K562 (cell line): ENCODE measurements at regions not wholly inside any gene's neighbourhood (a gene's known extent, or its start where the extent isn't known, plus 50 kb on each side); places are given as distances from the start of the nearest gene placed in this dataset.

Experiments used
- CXXC5 ChIP-seq: fragments of 250-450 bp; sonication (Bioruptor Pico); IDR thresholded peaks from 2 replicates; pipeline ENCODE4 v1.8.0; 2022; ENCODE audit warnings: inconsistent platforms, mild to moderate bottlenecking, moderate library complexity
- EHMT2 ChIP-seq: fragments of 450-650 bp; IDR thresholded peaks from 2 replicates; pipeline ENCODE4 v1.6.1; 2018; ENCODE audit warnings: antibody characterized with exemption
- KLF16 ChIP-seq: IDR thresholded peaks from 2 replicates; pipeline ENCODE4 v1.6.1; 2016; ENCODE audit warnings: antibody characterized with exemption
- MAZ ChIP-seq, 2 experiments: fragments of 450-650 bp in 1 of 2; sonication (generic) in 1 of 2; formaldehyde crosslinking; IDR thresholded peaks in 1 of 2; conservative IDR thresholded peaks in 1 of 2; 2 replicates each; pipeline versions ENCODE4 v1.4.0 to v1.5.0; 2020; ENCODE audit warnings: mild to moderate bottlenecking in 1 of 2, missing genetic modification reagents in 1 of 2
- NR4A1 ChIP-seq, 2 experiments: fragments of 250-450 bp in 1 of 2; fragments of 450-650 bp in 1 of 2; sonication (Bioruptor Pico) in 1 of 2; IDR thresholded peaks; 2 replicates each; pipeline versions ENCODE4 v1.4.0 to v1.6.1; 2016 to 2020; ENCODE audit warnings: mild to moderate bottlenecking in 2 of 2, missing compliant biosample characterization in 1 of 2, missing genetic modification characterization in 1 of 2, moderate library complexity in 1 of 2
- RNF2 ChIP-seq: sonication (generic); IDR thresholded peaks from 2 replicates; pipeline ENCODE4 v1.6.1; 2016
- TF ChIP-seq, protein P1 (sequence below): fragments of 450-650 bp; IDR thresholded peaks from 2 replicates; pipeline ENCODE4 v1.6.1; 2016; ENCODE audit warnings: mild to moderate bottlenecking
- TF ChIP-seq, protein P2 (sequence below): fragments of 450-650 bp; IDR thresholded peaks from 2 replicates; pipeline ENCODE4 v1.6.1; 2016; ENCODE audit warnings: mild to moderate bottlenecking, moderate library complexity

DNA sequence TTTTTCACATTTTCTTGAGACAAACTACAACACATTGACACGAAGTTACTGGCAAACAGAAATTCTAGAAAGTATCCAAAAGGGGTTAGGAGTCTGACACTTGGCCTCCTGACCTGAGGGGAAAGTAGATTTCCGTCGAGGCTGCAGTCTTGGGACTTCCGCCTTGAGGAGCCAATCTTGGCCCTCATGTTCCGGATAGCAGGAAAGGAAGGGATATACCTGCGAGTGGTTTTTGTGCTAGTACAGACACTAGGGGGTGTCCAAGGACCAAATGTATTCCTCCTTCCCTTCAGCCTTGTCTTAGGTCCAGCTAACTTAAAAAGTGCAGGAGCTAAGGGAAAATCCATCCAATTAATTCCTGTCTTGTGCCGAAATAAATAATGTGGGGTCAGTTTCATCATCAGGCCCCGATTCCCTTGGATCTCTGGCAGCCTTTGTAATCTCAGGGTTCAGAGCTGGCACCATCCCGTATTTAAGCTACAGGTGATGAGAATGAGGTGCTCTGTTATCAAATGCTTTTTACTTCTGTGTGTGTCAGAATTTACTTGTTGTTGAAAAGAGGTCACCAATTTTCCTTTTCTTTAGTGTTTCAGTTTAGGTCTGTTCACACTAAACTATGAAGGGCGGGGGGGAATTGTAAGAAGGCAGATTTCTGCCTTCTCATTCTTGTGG, 330.2 kb upstream of the FANCL start (continued):
- TF ChIP-seq, protein P1, sequence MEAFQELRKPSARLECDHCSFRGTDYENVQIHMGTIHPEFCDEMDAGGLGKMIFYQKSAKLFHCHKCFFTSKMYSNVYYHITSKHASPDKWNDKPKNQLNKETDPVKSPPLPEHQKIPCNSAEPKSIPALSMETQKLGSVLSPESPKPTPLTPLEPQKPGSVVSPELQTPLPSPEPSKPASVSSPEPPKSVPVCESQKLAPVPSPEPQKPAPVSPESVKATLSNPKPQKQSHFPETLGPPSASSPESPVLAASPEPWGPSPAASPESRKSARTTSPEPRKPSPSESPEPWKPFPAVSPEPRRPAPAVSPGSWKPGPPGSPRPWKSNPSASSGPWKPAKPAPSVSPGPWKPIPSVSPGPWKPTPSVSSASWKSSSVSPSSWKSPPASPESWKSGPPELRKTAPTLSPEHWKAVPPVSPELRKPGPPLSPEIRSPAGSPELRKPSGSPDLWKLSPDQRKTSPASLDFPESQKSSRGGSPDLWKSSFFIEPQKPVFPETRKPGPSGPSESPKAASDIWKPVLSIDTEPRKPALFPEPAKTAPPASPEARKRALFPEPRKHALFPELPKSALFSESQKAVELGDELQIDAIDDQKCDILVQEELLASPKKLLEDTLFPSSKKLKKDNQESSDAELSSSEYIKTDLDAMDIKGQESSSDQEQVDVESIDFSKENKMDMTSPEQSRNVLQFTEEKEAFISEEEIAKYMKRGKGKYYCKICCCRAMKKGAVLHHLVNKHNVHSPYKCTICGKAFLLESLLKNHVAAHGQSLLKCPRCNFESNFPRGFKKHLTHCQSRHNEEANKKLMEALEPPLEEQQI, result peak; percentile 75
- TF ChIP-seq CXXC5 (CRISPR knock-in tag), result peak; percentile 41
- peak in 1 of 2 experiments; percentile 65; a peak in 1 of 4 replicates for TF ChIP-seq MAZ (CRISPR knock-in tag; conservative IDR thresholded peaks at IDR 0.05 in 1 of 2, IDR thresholded peaks at IDR 0.05 in 1 of 2)
- 0 out of 2 replicates have a peak, but pooled peaks have one; percentile 22 for TF ChIP-seq RNF2
- peak; percentile 24; the same call in 1 of the 2 replicates for TF ChIP-seq EHMT2
- no peak for TF ChIP-seq NR4A1 (CRISPR knock-in tag; IDR thresholded peaks at IDR 0.05)
- TF ChIP-seq NR4A1 (tag; IDR thresholded peaks at IDR 0.05), result no peak
- TF ChIP-seq, protein P2, sequence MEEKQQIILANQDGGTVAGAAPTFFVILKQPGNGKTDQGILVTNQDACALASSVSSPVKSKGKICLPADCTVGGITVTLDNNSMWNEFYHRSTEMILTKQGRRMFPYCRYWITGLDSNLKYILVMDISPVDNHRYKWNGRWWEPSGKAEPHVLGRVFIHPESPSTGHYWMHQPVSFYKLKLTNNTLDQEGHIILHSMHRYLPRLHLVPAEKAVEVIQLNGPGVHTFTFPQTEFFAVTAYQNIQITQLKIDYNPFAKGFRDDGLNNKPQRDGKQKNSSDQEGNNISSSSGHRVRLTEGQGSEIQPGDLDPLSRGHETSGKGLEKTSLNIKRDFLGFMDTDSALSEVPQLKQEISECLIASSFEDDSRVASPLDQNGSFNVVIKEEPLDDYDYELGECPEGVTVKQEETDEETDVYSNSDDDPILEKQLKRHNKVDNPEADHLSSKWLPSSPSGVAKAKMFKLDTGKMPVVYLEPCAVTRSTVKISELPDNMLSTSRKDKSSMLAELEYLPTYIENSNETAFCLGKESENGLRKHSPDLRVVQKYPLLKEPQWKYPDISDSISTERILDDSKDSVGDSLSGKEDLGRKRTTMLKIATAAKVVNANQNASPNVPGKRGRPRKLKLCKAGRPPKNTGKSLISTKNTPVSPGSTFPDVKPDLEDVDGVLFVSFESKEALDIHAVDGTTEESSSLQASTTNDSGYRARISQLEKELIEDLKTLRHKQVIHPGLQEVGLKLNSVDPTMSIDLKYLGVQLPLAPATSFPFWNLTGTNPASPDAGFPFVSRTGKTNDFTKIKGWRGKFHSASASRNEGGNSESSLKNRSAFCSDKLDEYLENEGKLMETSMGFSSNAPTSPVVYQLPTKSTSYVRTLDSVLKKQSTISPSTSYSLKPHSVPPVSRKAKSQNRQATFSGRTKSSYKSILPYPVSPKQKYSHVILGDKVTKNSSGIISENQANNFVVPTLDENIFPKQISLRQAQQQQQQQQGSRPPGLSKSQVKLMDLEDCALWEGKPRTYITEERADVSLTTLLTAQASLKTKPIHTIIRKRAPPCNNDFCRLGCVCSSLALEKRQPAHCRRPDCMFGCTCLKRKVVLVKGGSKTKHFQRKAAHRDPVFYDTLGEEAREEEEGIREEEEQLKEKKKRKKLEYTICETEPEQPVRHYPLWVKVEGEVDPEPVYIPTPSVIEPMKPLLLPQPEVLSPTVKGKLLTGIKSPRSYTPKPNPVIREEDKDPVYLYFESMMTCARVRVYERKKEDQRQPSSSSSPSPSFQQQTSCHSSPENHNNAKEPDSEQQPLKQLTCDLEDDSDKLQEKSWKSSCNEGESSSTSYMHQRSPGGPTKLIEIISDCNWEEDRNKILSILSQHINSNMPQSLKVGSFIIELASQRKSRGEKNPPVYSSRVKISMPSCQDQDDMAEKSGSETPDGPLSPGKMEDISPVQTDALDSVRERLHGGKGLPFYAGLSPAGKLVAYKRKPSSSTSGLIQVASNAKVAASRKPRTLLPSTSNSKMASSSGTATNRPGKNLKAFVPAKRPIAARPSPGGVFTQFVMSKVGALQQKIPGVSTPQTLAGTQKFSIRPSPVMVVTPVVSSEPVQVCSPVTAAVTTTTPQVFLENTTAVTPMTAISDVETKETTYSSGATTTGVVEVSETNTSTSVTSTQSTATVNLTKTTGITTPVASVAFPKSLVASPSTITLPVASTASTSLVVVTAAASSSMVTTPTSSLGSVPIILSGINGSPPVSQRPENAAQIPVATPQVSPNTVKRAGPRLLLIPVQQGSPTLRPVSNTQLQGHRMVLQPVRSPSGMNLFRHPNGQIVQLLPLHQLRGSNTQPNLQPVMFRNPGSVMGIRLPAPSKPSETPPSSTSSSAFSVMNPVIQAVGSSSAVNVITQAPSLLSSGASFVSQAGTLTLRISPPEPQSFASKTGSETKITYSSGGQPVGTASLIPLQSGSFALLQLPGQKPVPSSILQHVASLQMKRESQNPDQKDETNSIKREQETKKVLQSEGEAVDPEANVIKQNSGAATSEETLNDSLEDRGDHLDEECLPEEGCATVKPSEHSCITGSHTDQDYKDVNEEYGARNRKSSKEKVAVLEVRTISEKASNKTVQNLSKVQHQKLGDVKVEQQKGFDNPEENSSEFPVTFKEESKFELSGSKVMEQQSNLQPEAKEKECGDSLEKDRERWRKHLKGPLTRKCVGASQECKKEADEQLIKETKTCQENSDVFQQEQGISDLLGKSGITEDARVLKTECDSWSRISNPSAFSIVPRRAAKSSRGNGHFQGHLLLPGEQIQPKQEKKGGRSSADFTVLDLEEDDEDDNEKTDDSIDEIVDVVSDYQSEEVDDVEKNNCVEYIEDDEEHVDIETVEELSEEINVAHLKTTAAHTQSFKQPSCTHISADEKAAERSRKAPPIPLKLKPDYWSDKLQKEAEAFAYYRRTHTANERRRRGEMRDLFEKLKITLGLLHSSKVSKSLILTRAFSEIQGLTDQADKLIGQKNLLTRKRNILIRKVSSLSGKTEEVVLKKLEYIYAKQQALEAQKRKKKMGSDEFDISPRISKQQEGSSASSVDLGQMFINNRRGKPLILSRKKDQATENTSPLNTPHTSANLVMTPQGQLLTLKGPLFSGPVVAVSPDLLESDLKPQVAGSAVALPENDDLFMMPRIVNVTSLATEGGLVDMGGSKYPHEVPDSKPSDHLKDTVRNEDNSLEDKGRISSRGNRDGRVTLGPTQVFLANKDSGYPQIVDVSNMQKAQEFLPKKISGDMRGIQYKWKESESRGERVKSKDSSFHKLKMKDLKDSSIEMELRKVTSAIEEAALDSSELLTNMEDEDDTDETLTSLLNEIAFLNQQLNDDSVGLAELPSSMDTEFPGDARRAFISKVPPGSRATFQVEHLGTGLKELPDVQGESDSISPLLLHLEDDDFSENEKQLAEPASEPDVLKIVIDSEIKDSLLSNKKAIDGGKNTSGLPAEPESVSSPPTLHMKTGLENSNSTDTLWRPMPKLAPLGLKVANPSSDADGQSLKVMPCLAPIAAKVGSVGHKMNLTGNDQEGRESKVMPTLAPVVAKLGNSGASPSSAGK, result peak; percentile 75
- TF ChIP-seq KLF16, result peak; percentile 53; the same call in 1 of the 2 replicates
